Stimulated activated CD4-positive, alpha-beta T cell treated with anti-CD3 and anti-CD28 coated beads, Interleukin-4, amount 100 ng/mL, for 4 hours (primary cell): ENCODE measurements at regions not wholly inside any gene's neighbourhood (a gene's known extent, or its start where the extent isn't known, plus 50 kb on each side); places are given as distances from the start of the nearest gene placed in this dataset.

Source experiments
- DNase-seq, 2 experiments: peaks; one replicate each; pipeline ENCODE4 v3.0.0-alpha.2; 2020

GRCh38 chr17:77884019-77884418, 74.5 kb upstream of the TNRC6C start:
- DNase-seq: peak in 1 of 2 experiments; percentile 21

GRCh38 chr17:77884967-77885641, 73.4 kb upstream of the TNRC6C start:
- no peak for DNase-seq

GRCh38 chr17:77885678-77886386, 72.7 kb upstream of the TNRC6C start:
- no peak for DNase-seq

GRCh38 chr17:77886387-77886728, 72.1 kb upstream of the TNRC6C start:
- DNase-seq: no peak

- no peak for DNase-seq
Measured at GRCh38 chr17:77887110-77887463, 71.4 kb upstream of the TNRC6C start.

- DNase-seq: peak; percentile 58 to 76
Measured at GRCh38 chr17:77887464-77888241, 70.8 kb upstream of the TNRC6C start.

GRCh38 chr17:77888242-77889134, 70.0 kb upstream of the TNRC6C start:
- DNase-seq: no peak

GRCh38 chr17:77889135-77889505, 69.4 kb upstream of the TNRC6C start:
- no peak for DNase-seq

- no peak for DNase-seq
Measured at GRCh38 chr17:77889866-77890760, 68.4 kb upstream of the TNRC6C start.

GRCh38 chr17:77890771-77891170, 67.7 kb upstream of the TNRC6C start:
- no peak for DNase-seq

GRCh38 chr17:77891602-77892001, 66.9 kb upstream of the TNRC6C start:
- no peak for DNase-seq

GRCh38 chr17:77892031-77892430, 66.5 kb upstream of the TNRC6C start:
- DNase-seq: no peak

- no peak for DNase-seq
Measured at GRCh38 chr17:77892469-77893143, 65.9 kb upstream of the TNRC6C start.

- DNase-seq: no peak
Measured at GRCh38 chr17:77893144-77894044, 65.1 kb upstream of the TNRC6C start.

- DNase-seq: no peak
Measured at GRCh38 chr17:77894126-77894956, 64.2 kb upstream of the TNRC6C start.

- no peak for DNase-seq
Measured at GRCh38 chr17:77897741-77898301, 60.7 kb upstream of the TNRC6C start.

GRCh38 chr17:77898521-77899434, 59.7 kb upstream of the TNRC6C start:
- no peak for DNase-seq

- no peak for DNase-seq
Measured at GRCh38 chr17:77899498-77899897, 59.0 kb upstream of the TNRC6C start.
